ENCODE measurements at regions not wholly inside any gene's neighbourhood (a gene's known extent, or its start where the extent isn't known, plus 50 kb on each side); places are given as distances from the start of the nearest gene placed in this dataset.

DNA sequence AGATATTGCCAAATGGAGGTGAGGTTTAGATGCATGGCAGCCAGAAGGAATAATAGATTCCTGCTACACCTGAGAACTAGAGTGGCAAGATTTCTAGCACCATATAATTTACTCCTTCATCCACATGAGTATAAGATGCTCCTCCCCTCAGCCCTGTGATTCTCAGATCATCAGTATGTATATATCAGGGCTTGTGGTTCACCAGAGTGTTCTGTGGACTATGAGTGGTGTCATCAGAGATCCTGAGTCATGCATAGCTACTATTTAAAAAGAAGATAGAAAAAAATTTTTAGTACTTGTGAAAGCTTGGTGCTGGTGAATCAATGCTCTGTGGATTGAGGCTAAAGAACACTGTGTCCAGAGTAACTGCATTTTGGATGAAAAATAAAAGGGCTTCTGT, 285.9 kb downstream of the BMP4 start:
- Histone ChIP-seq H3K4me1 (ENCODE audit: control insufficient read depth, insufficient read depth, low read length) (no peaks in the 10 kb centered on the region), H3K4me3 (ENCODE audit: low read length) (no peak overlapping the region), H3K27me3 (ENCODE audit: control insufficient read depth, insufficient read depth, low read length) (no peaks in the 10 kb centered on the region), H3K36me3 (ENCODE audit: control insufficient read depth, insufficient read depth, low read length) (no peaks in the 10 kb centered on the region), H3K9ac (ENCODE audit: low read length) (no peak overlapping the region), H3K27ac (ENCODE audit: low read depth, low read length) (no peak overlapping the region)

DNA sequence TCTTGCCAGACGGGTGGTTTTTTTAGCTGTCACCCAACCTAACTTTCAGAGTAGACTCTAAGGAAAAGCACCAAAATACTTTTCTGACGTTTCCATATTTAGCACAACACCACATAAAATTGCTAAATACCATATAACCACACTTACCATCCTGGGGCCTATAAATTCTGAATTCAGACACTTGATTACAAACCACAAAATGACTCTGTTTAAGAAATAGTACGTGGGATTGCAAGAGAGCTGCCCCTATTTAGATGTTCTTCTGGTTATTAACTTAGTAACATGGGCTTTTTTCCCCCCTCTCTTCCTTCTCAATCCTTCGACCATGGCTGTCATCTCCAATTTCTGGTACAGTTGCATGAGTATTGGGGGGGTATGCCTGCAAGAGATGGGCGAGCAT, 287.7 kb downstream of the BMP4 start:
- no peak overlapping the region for H3K27ac ChIP-seq (ENCODE audit: low read depth, low read length)
- H3K36me3 ChIP-seq (ENCODE audit: control insufficient read depth, insufficient read depth, low read length) = no peaks in the 10 kb centered on the region
- H3K4me3 ChIP-seq (ENCODE audit: low read length) = no peak overlapping the region
- H3K27me3 ChIP-seq (ENCODE audit: control insufficient read depth, insufficient read depth, low read length) = no peaks in the 10 kb centered on the region
- H3K4me1 ChIP-seq (ENCODE audit: control insufficient read depth, insufficient read depth, low read length) = no peaks in the 10 kb centered on the region
- no peak overlapping the region for H3K9ac ChIP-seq (ENCODE audit: low read length)

DNA sequence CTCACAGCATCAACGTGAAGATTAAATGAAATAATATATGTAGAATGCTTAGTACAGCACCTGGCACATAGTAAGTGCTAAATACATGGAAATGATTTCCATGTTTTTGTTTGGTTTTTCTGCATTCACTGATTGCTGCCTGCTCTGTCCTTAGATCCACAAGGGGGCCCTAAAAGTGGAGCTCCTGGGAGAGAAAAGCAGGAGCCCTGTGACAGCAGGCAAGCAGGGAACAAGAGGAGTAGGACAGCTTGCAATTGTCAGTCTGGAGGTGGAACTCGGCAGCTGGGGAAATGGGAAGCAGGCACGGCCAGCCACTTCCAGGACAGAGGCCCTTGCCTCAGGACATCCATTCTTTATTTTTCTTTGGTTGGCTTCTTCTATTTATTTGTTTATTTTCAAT, 292.9 kb downstream of the BMP4 start:
- H3K4me1 ChIP-seq (ENCODE audit: control insufficient read depth, insufficient read depth, low read length) = no peaks in the 10 kb centered on the region
- no peaks in the 10 kb centered on the region for H3K27me3 ChIP-seq (ENCODE audit: control insufficient read depth, insufficient read depth, low read length)
- H3K36me3 ChIP-seq (ENCODE audit: control insufficient read depth, insufficient read depth, low read length) = no peaks in the 10 kb centered on the region
- no peak overlapping the region for H3K27ac ChIP-seq (ENCODE audit: low read depth, low read length)
- no peak overlapping the region for H3K4me3 ChIP-seq (ENCODE audit: low read length)
- H3K9ac ChIP-seq (ENCODE audit: low read length) = no peak overlapping the region

DNA sequence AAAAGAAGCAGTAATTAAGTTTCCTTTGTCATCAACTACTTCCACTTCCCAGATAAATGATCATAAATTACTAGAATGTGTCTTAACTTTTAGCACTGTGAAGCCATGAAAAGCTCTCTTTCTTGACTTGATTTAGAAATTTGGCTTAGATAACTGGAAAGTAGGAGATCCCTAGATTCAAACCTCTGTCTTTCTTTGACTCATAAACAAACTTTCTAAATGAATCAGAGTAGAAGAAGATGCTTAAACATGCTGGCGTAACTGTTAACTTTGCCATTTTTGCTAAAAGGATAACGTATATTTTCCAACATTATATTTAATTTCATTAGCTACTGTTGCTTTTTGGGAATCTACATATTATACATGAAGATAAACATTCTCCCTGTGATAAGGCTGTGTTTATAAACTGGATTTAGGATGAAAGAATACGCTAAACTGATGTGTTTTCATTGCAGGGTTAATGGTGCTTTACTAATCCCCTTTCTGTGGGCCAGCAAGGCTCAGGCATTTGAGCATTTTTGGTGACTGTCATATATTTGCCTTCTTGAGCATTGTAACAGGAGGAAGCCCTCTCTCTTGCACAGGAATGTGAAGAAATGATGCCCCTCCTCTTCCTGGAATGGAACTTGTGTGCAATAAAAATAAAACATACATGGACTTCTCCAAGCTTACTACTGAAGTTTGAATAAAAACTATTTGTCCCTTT, 301.4 kb downstream of the BMP4 start:
- no peaks in the 10 kb centered on the region for H3K36me3 ChIP-seq (ENCODE audit: control insufficient read depth, insufficient read depth, low read length)
- H3K9ac ChIP-seq (ENCODE audit: low read length) = no peak overlapping the region
- no peaks in the 10 kb centered on the region for H3K27me3 ChIP-seq (ENCODE audit: control insufficient read depth, insufficient read depth, low read length)
- H3K4me1 ChIP-seq (ENCODE audit: control insufficient read depth, insufficient read depth, low read length) = no peaks in the 10 kb centered on the region
- no peak overlapping the region for H3K4me3 ChIP-seq (ENCODE audit: low read length)
- no peak overlapping the region for H3K27ac ChIP-seq (ENCODE audit: low read depth, low read length)

DNA sequence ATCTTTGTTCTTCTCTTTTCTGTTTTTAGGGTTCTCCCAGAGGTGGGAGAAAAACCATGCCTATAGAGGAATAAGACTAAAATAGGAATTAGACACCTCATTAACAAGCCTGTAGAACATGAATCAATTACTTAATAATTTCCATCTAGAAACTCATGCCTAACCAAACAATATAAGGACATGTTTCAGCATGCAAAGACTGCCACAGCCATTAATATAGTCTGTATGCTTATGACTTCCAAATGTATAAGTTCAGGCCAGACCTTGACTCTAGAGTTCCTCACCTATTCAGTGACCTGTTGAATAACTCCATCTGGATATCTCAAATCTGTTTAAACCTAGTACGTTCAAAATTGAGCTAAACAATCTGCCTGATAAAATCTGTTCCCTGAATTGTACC, 304.6 kb downstream of the BMP4 start:
- H3K27ac ChIP-seq (ENCODE audit: low read depth, low read length) = no peak overlapping the region
- H3K36me3 ChIP-seq (ENCODE audit: control insufficient read depth, insufficient read depth, low read length) = no peaks in the 10 kb centered on the region
- H3K9ac ChIP-seq (ENCODE audit: low read length) = no peak overlapping the region
- no peaks in the 10 kb centered on the region for H3K4me1 ChIP-seq (ENCODE audit: control insufficient read depth, insufficient read depth, low read length)
- H3K4me3 ChIP-seq (ENCODE audit: low read length) = no peak overlapping the region
- no peaks in the 10 kb centered on the region for H3K27me3 ChIP-seq (ENCODE audit: control insufficient read depth, insufficient read depth, low read length)

DNA sequence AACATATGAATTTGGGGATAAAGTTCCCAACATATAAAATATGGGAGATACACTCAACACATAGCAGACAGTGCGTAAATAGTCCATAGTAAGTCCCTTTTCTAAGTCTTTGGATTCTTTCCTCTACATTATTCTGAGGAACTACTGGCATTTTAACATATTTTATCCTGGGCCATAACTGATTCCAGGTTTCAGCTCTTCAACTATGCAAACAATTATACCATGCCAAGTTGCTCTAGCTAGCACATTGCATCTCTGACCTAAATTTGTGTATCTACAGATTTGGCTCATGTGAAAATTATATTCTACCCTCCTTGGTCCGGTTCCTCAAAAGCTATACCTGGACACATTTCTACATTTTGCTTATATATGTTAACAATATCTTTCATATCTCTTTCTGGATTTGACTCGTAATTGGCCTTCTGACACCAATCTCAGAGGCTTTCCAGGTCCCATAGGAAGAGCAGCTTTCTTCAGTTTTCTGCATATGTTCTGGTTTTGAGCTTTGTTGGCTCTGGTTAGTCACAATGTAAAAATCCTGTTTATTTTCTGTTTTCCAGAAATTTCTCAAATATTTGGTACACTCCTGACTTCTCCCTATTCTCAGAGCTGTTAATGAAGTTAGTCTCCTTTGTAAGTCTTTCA, 305.4 kb downstream of the BMP4 start:
- no peak overlapping the region for H3K4me3 ChIP-seq (ENCODE audit: low read length)
- no peak overlapping the region for H3K27ac ChIP-seq (ENCODE audit: low read depth, low read length)
- no peaks in the 10 kb centered on the region for H3K36me3 ChIP-seq (ENCODE audit: control insufficient read depth, insufficient read depth, low read length)
- H3K4me1 ChIP-seq (ENCODE audit: control insufficient read depth, insufficient read depth, low read length) = no peaks in the 10 kb centered on the region
- H3K27me3 ChIP-seq (ENCODE audit: control insufficient read depth, insufficient read depth, low read length) = no peaks in the 10 kb centered on the region
- no peak overlapping the region for H3K9ac ChIP-seq (ENCODE audit: low read length)

DNA sequence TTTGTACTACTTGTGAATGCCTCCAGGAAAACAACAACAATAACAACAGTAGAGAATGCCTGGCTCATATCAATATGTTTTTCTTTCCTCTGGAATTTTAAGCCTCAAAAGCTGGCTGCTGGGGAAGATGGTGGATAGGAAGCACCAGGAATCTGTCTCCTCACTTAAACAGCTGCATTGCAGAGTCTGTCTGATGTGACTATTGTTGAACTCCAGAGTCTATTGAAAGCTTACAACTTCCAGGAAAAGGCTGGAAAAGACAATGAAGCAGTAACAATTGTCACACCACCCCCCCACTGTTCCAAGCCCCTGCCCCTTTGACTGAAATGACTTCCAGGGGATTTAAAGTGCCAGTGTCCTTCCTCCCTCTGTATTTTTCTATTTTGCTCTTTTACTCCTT, 309.7 kb downstream of the BMP4 start:
- H3K36me3 ChIP-seq (ENCODE audit: control insufficient read depth, insufficient read depth, low read length) = no peaks in the 10 kb centered on the region
- no peak overlapping the region for H3K27ac ChIP-seq (ENCODE audit: low read depth, low read length)
- H3K27me3 ChIP-seq (ENCODE audit: control insufficient read depth, insufficient read depth, low read length) = no peaks in the 10 kb centered on the region
- no peaks in the 10 kb centered on the region for H3K4me1 ChIP-seq (ENCODE audit: control insufficient read depth, insufficient read depth, low read length)
- H3K9ac ChIP-seq (ENCODE audit: low read length) = no peak overlapping the region
- no peak overlapping the region for H3K4me3 ChIP-seq (ENCODE audit: low read length)

DNA sequence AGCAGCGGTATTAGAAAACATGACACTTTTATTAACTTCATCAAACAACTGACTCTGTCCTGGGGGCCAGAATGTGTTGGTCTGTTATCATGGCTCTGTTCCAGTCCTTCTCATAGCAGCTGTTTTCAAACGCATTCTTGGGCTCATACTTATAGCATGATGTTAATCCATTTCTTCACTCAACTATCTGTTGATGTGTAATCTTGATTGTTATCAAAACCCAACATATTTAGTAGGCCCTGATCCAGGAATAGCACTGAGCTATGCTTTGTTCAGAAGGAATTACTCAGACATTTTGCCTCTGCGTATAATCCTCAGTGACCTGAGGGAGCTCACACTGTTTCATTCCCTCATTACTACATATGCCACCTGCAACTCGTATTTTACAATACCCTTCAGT, 315.9 kb downstream of the BMP4 start:
- H3K4me1 ChIP-seq (ENCODE audit: control insufficient read depth, insufficient read depth, low read length) = no peaks in the 10 kb centered on the region
- H3K36me3 ChIP-seq (ENCODE audit: control insufficient read depth, insufficient read depth, low read length) = no peaks in the 10 kb centered on the region
- H3K27me3 ChIP-seq (ENCODE audit: control insufficient read depth, insufficient read depth, low read length) = no peaks in the 10 kb centered on the region
- H3K9ac ChIP-seq (ENCODE audit: low read length) = no peak overlapping the region
- no peak overlapping the region for H3K27ac ChIP-seq (ENCODE audit: low read depth, low read length)
- no peak overlapping the region for H3K4me3 ChIP-seq (ENCODE audit: low read length)

DNA sequence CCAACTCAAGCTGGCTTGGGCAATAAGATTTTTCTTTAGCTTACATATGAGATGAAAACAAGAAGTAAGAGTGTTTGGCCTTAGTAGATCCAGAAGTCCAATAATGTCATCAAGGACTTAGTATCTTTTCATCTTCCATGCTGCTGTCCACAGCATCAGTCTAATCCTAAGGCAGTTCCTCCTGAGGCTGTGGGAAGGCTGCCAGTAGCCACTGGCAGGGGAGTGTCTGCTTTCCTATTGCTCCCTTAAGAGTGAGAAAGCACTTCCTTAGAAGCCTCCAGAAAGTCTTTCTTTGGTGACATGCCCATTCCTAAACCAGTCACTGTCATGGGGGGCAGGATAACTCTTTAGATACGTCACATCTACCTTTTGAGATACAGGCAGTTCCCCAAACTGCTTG, 317.7 kb downstream of the BMP4 start:
- H3K27me3 ChIP-seq (ENCODE audit: control insufficient read depth, insufficient read depth, low read length) = no peaks in the 10 kb centered on the region
- H3K27ac ChIP-seq (ENCODE audit: low read depth, low read length) = no peak overlapping the region
- H3K36me3 ChIP-seq (ENCODE audit: control insufficient read depth, insufficient read depth, low read length) = no peaks in the 10 kb centered on the region
- H3K4me3 ChIP-seq (ENCODE audit: low read length) = no peak overlapping the region
- no peaks in the 10 kb centered on the region for H3K4me1 ChIP-seq (ENCODE audit: control insufficient read depth, insufficient read depth, low read length)
- H3K9ac ChIP-seq (ENCODE audit: low read length) = no peak overlapping the region

DNA sequence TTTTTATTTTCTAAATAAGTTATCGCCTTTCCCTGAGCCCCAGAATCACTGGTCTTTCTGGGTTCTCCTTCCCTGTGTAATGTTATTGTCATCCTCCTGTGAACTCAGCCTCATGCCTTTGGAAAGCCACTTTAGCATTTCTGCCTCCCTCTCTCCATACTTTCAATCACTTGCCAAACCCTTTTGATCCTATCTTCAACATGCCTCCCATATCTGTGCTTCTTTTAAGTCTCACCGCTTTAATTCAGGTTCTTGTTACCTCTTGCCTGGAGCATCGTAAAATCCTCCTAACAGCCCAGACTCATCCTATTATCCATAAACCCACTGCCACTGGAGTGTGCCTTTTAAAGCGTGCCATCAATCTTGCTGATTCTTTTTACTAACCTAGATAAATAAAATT, 321.8 kb downstream of the BMP4 start:
- no peak overlapping the region for H3K9ac ChIP-seq (ENCODE audit: low read length)

DNA sequence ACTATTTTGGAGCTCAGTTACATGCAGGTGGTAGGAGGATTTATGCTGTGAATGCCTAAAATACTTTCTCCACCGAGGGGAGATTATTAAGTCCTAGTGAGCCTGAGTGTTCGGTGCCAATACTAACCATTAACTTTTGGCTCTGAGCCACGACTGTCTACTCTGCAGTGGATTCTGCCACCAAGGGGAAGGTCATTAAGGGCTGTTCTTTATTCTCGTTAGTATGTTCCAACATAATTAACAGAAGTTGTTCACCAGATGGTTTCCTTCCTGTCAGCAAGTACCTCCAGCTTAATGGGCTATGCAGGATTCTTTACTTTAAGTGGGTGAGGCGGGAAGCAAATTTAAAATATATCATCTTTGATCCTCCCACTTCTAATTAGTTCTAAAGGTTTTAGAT, 326.3 kb downstream of the BMP4 start:
- H3K9ac ChIP-seq (ENCODE audit: low read length) = no peak overlapping the region
- peaks cover 3% of the 10 kb centered on the region for H3K4me1 ChIP-seq (ENCODE audit: control insufficient read depth, insufficient read depth, low read length)
- no peaks in the 10 kb centered on the region for H3K27me3 ChIP-seq (ENCODE audit: control insufficient read depth, insufficient read depth, low read length)
- no peak overlapping the region for H3K4me3 ChIP-seq (ENCODE audit: low read length)
- no peak overlapping the region for H3K27ac ChIP-seq (ENCODE audit: low read depth, low read length)
- H3K36me3 ChIP-seq (ENCODE audit: control insufficient read depth, insufficient read depth, low read length) = no peaks in the 10 kb centered on the region

More for the DNA sequence above, 321.8 kb downstream of the BMP4 start:
- H3K4me3 ChIP-seq (ENCODE audit: low read length) = no peak overlapping the region
- peaks cover 3% of the 10 kb centered on the region for H3K4me1 ChIP-seq (ENCODE audit: control insufficient read depth, insufficient read depth, low read length)
- no peaks in the 10 kb centered on the region for H3K36me3 ChIP-seq (ENCODE audit: control insufficient read depth, insufficient read depth, low read length)
- no peak overlapping the region for H3K27ac ChIP-seq (ENCODE audit: low read depth, low read length)
- H3K27me3 ChIP-seq (ENCODE audit: control insufficient read depth, insufficient read depth, low read length) = no peaks in the 10 kb centered on the region

DNA sequence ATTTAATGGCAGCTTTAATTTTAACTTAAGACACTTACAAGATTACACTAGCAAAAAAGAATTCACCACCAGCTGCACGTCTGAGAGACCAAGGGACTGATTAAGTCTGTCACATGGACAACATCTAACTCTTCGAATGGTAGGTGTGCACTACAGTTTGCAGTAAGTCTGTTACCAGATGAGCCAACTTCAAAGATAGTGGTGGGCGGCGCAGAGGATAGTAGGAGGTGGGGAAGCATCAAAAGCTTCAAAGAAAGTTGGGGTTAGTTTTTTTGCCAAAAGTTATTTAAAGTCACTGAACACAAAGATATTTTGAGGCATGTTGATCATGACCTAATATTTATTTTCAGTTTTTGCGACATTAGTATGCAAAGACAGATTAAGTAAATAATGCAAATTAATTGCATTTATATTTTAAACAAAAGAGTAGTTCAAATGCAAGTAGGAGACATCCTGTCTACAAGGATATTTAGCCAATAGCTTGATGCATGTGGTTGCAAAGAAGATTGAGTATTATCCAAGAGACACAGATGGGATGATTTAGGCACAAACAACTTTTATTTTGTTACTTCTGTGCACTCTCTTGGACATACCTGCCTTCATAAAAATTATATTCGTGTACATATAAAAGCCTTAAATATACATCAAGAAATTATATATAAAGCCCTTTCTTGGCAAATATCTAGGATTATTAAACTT, 327.7 kb downstream of the BMP4 start:
- no peaks in the 10 kb centered on the region for H3K27me3 ChIP-seq (ENCODE audit: control insufficient read depth, insufficient read depth, low read length)
- no peaks in the 10 kb centered on the region for H3K36me3 ChIP-seq (ENCODE audit: control insufficient read depth, insufficient read depth, low read length)
- H3K4me3 ChIP-seq (ENCODE audit: low read length) = no peak overlapping the region
- peaks cover 3% of the 10 kb centered on the region for H3K4me1 ChIP-seq (ENCODE audit: control insufficient read depth, insufficient read depth, low read length)
- no peak overlapping the region for H3K9ac ChIP-seq (ENCODE audit: low read length)
- no peak overlapping the region for H3K27ac ChIP-seq (ENCODE audit: low read depth, low read length)

DNA sequence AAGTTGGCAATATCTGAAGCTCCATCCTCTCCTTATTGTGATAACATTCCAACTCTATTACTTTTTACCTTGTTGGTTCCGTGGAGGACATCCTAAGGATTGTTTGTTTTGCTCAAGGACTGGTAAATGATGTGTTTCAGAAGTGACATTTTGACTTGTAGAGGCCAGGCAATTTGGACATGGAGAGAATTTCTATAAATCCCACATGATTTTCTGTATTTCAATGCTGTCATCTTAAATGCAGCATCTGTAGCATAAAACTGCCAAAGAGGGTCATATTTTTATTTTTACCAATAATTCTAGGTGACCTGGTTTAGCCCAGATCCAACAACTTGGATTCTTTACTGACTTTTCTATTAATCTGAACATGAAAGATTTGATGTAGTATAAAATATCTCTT, 328.4 kb downstream of the BMP4 start:
- Histone ChIP-seq H3K9ac (ENCODE audit: low read length) (no peak overlapping the region), H3K4me3 (ENCODE audit: low read length) (no peak overlapping the region), H3K27me3 (ENCODE audit: control insufficient read depth, insufficient read depth, low read length) (no peaks in the 10 kb centered on the region), H3K36me3 (ENCODE audit: control insufficient read depth, insufficient read depth, low read length) (no peaks in the 10 kb centered on the region), H3K4me1 (ENCODE audit: control insufficient read depth, insufficient read depth, low read length) (peaks cover 3% of the 10 kb centered on the region), H3K27ac (ENCODE audit: low read depth, low read length) (no peak overlapping the region)

All from rectal smooth muscle tissue (tissue), 1 donor.